NCI-H1436 (cell line): ENCODE measurements at regions not wholly inside any gene's neighbourhood (a gene's known extent, or its start where the extent isn't known, plus 50 kb on each side); places are given as distances from the start of the nearest gene placed in this dataset.

ENCODE experiments used
- DNase-seq: peaks from one replicate; lab custom pipeline; 2025; lab: John Stamatoyannopoulos, UW

DNA sequence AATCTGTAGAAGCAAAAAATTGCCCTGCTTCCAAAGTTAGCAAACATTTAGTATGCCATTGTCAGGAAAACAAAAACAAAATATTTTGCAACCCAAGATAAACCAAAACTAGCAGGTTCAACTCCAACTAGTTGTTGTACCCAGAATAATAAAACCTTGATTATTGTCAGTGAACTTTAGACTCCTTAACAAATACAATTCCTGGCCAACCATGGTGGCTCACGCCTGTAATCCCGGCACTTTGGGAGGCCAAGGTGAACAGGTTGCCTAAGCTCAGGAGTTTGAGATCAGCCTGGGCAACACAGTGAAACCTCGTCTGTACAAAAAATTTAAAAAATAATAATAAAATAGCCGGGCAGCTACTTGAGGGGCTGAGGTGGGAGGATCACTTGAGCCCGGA is 53.6 kb upstream of the EPCAM start:
- DNase-seq, result no peak

GRCh38 chr2:47313728-47314127 is 55.4 kb upstream of the EPCAM start:
- DNase-seq, result no peak

GRCh38 chr2:47313141-47313691 is 55.9 kb upstream of the EPCAM start:
- no peak for DNase-seq

DNA sequence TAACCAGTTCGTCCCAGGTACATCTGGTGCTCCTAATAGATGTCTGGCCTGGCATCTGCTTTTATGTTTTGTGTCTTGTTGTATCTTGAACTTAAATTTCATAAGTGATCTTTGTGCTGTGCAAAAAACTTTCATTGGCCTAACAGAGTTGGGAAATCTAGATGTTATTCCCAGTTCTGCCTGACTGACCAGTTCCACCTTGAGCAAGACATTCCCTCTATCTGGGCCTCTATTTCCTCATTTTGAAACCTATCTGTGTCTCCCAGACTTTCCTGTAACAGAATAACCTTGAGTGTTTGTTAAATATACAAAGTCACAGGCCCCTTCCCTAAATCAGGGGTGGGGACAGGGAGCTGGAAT is 56.6 kb upstream of the EPCAM start:
- DNase-seq, result no peak

DNA sequence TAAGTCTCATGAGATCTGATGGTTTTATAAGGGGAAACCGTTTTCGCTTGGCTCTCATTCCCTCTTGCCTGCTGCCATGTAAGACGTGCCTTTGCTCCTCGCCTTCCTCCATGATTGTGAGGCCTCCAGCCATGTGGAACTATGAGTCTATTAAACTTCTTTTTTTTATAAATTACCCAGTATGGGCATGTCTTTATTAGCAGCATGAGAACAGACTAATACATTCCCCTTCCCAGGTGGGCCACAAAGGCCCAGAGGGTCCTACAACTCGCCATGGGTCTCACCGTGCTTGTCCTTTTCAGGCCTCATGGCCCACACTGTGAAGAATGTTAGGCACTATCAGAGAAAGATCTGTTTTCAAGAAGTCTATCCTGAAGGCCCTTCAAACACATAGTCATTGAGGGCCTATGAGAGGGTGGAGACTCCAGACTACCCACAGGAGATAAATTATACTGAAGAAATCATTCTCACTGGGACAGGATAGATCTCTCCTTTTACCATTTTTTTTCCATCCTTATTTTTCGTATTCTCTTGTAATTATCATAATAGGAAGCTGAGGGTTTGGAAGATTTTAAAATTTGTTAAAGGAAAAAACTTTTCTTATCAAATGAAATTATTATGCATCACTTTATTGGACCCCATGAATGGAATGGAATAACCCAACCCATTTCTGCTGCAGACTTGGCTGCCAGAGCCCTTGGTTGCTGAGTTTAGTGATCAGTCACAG is 57.2 kb upstream of the EPCAM start:
- DNase-seq, result no peak

DNA sequence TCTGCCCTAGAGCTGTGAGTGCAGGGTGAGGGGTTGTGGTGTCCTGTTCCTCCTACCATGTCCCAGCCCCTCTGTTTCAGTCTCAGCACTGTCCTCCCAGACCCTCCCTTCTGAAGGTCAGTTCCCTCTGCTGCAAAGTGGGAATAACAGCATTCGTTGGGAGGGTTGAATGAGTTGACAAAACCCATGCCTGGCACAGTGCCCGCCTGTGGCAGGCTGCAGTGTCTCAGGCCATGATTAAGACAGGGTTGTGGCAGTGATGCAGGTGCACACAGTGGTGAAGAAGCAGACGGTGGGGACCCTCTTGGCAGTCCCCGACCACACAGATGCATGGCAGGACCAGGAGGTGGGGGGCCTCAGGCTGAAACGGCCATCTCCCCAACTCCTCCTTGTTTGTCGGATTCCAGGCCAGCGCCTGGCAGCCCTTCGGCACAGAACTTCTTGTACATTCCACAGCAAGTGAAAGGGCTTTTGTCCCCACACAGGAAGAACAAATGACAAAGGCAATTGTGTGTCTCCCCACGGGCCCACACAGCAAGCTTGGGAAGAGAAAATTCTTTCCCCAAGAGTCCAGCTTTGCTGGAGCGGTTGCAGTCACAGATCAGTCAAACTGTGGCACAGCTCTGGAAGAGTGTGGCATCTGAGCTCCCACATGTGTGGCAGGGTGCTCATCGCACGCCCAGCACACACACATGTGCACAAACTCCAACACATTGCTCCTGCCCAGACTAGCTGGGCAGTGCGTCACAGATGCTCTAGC is 58.1 kb upstream of the EPCAM start:
- DNase-seq, result no peak

- no peak for DNase-seq
These were observed 58.9 kb upstream of the EPCAM start for GRCh38 chr2:47309952-47310800.

GRCh38 chr2:47309472-47309951 is 59.6 kb upstream of the EPCAM start:
- no peak for DNase-seq

- DNase-seq, result no peak
These were observed 62.0 kb upstream of the EPCAM start for GRCh38 chr2:47307066-47307465.

GRCh38 chr2:47304654-47305053 is 64.5 kb upstream of the EPCAM start:
- no peak for DNase-seq

DNA sequence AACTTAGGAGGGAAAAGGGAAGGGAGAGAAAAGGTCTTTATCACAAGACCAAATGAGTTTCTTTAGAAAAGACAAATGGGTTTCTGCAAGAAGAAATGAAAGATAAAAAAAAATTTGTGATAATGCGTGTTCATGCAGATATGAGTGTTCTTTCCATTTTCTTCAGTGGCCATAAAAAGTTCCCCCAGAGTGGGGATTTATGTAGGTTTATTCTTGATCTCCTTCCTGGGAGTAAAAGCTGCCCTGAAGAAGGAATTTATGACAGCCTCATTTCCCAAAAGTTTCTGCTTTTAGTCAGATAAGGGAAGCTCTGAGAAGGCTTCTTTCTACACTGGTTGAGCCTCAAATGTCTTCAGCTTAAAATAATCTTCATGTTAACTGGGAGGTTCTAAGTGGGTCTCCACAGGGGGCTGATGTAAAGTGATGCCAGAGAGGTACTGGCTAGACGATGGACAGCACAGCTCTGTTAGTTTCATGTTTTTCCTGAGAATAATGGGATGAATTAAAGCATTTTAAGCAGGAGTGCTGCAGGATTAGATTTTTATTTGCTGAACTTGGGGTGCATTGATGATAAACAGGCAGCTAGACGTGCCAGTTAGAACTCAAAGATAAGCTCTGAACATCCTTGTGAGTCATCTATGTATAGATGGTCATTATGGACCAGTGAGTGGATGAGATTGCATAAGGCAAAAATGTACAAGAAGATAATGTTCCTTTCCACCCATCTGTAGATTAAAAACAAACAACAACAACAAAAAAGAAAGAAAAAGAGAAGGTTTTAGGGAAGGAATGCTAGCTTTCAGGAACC is 65.6 kb upstream of the EPCAM start:
- DNase-seq, result no peak

GRCh38 chr2:47302308-47302707 is 66.8 kb upstream of the EPCAM start:
- DNase-seq, result no peak

GRCh38 chr2:47301731-47302130 is 67.4 kb upstream of the EPCAM start:
- DNase-seq, result no peak

DNA sequence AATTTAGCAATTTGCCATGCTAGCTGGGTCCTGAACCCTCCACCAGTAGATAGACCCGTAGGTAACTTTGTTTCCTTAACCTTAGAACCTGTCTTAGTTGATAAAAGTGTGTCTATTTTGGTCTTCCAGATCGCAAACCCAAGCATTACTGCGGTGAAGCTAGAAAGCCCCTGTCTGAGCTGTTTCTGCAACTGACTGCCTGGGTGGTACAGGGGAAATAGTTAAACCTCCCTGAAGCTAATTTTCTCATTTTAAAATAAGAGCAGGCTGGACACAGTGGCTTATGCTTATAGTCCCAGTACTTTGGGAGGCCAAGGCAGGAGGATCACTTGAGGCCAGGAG is 67.9 kb upstream of the EPCAM start:
- DNase-seq, result no peak

- no peak for DNase-seq
These were observed 68.4 kb upstream of the EPCAM start for GRCh38 chr2:47300609-47301276.

- DNase-seq, result no peak
These were observed 69.0 kb upstream of the EPCAM start for GRCh38 chr2:47300081-47300480.

- no peak for DNase-seq
These were observed 69.6 kb upstream of the EPCAM start for GRCh38 chr2:47299555-47299954.

DNA sequence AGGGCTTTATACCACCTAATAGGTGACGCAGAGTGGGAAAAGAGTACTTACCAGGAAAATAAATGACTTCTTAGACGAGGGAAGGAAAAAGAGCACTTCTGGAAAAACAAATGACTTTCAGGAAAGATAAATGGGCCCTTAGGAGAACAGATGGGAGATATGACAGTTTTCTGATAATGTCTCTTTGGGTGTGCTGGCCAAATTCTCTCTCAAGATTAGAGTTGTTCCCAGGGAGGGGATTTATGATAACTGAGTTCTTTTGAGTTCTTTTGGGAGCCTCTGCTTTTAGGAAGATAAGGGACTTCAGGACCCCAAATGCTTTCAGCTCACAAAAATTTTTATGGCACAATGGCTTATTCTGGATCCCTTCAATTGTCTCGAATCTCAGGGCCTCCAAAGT is 70.3 kb upstream of the EPCAM start:
- no peak for DNase-seq

GRCh38 chr2:47297767-47298425 is 71.2 kb upstream of the EPCAM start:
- DNase-seq, result no peak

DNA sequence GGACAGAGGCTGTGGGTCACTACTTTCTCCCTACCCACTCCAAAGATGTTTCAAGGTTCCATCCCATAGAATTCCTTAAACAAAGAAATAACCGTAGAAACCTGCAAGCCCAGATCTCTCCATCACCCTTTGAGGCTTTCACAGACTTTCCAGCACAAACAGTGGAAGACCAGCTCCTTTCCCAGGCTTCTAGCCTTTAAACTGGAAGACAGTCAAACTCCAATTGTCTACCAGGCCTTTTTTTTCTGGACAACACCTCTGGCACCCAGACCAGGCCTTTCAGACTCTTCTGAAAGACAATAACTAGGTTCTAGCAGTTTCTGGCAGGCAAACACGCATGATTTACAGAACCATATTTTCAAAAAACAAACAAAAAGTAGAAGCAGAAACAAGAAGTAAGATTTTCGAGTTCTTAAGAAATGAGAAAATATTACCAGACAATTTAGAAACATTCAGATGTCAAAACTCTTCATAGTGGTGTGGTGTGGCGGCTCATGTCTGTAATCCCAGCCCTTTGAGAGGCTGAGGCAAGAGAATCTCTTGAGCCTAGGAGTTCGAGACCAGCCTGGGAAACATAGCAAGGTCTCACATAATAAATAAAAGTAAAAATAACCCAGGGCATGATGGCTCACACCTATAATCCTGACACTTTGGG is 73.0 kb upstream of the EPCAM start:
- DNase-seq, result no peak
